Right kidney (tissue), 1 donor: ENCODE measurements at regions not wholly inside any gene's neighbourhood (a gene's known extent, or its start where the extent isn't known, plus 50 kb on each side); places are given as distances from the start of the nearest gene placed in this dataset.
"Not testable (repeated sequence)": the region's sequence is repeated elsewhere in the genome, so short reads cannot be mapped to it uniquely, and the experiment has no call there.

Source experiments
- DNase-seq: peaks from one replicate; pipeline ENCODE4 v3.0.0-alpha.2; 2016

DNA sequence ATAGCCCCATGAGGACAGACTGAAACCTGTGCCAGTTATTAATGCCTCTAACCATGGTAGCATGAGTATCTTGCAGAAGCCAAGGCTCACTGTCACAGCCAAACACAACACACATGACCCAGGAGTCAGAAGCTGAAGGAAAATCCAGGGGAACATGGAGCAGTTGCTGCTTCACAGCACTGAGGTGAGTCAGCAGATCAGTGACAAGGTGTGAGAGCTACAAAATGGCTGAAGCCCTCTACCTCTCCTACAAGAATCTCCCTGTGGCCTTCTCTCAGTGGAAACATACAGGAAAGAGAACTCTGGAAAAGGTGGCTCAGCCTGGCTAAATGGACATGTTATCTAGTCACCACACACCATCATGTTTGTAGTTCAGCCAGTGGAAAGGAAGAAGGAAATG is 93.5 kb downstream of the NAB1 start:
- DNase-seq: no peak

DNA sequence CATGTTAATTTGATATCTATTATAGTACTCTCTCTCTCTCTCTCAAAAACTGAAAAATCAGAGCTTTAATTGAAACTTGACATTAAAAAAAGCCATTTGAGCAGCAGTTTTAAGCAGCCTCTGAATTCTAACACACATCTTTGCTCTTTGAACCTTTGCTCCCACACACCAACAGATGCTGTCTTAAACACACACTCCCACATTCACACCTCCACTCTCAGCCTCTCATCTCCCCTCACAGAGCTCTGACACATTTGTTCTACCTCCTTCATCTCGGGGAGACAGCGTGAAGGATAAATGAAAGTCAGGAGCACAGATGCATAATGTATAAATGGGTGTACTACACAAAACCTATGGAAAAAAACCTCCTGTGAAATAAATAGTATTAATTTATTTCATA is 95.2 kb downstream of the NAB1 start:
- DNase-seq: no peak

DNA sequence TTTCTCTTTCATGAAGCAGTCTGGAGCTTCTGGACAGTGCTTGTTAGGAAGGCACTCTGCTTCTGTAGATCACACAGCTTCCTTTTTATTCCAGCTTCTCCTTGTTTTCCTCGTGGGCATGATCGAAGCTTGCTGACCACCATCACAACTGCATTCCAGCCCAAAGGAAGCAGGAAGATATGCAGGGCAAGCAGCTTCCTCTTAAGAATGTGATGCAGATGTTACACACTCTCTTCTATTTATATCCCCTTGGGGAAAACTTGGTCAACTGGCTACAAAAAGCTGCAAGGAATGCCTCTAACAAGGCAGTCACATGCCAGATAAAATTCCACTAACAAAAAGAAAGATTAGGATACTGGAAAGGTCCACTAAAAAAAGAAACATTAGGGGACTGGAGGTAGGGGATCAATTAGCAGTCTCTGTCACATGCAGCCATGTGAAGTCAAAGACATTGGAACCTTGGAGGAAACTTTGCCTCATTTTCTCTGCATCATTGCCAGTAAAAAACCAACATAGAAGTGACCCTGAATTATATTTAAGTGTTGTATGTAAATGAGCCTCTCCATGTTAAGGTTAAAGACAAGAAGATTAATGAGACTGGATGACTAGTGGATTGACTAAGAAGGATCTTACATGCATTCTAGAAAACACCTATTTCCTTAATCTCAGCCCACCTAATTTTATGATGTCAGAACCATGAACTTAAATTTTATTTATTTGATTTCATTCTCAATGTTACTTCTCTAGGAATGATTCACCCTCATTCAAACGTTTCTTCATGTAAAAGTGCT is 98.3 kb downstream of the NAB1 start:
- no peak for DNase-seq

DNA sequence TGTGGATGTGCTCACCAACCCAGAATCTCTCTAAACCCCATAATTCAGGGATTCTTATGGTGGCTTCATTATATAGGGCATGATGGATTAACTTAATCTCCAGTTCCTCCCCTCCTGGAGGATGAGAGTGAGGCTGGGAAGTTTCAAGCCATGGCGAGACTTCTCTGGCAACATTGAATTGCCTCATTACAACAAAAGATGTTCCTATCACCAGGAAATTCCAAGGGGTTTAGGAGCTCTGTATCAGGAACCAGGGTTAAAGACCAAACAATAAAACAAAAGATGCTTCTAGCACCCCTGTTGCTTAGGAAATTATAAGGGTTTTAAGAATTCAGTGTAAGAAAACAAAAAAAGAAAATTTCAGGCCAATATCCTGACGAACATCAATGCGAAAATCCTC is 100.1 kb downstream of the NAB1 start:
- no peak for DNase-seq

DNA sequence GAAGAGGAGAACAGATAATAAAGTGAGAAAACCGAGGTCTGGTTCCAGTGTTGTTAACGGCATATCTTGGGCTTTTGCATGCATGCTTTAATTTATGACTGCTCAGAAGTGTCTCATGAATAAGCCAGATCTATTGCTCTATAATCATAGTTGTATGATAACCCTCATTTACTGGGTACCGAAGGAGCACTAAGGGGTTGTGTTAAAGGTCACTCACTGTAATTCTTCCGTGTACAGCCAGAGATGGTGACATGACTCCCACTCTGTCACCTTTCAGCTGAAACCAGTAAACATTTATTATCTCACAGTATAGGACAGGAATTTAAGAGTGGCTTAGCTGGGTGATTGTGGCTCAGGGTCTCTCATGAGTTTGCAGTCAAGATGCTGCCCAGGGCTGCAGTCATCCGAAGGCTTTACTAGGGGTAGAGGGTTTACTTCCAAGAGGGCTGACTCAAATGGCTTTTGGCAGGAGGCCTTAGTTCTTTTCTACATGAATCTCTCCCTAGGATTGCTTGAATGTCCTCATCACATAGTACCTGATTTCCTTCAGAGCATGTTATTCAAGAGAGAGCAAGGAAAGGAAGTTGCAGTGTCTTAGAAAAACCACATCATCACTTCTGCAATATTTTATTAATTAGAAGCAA is 107.0 kb downstream of the NAB1 start:
- no peak for DNase-seq

DNA sequence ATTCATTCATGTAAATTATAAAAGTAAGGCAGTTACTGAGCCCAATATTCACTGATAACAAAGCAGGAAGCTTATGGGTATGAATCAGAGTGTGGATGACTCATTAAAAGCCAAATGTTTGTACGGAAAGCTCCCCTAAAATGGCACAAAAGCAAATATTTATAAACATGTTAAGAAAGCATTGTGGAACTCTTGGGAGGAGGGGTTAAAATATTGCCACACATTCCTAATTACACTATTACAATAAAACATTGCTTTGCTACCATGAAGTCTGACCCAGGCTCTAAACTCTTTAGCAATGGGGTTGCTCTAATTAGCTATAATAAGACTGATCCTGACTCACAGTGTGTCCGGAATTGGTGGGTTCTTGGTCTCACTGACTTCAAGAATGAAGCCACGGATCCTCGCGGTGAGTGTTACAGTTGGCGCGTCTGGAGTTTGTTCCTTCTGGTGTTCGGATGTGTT is 110.9 kb downstream of the NAB1 start:
- DNase-seq: no peak

DNA sequence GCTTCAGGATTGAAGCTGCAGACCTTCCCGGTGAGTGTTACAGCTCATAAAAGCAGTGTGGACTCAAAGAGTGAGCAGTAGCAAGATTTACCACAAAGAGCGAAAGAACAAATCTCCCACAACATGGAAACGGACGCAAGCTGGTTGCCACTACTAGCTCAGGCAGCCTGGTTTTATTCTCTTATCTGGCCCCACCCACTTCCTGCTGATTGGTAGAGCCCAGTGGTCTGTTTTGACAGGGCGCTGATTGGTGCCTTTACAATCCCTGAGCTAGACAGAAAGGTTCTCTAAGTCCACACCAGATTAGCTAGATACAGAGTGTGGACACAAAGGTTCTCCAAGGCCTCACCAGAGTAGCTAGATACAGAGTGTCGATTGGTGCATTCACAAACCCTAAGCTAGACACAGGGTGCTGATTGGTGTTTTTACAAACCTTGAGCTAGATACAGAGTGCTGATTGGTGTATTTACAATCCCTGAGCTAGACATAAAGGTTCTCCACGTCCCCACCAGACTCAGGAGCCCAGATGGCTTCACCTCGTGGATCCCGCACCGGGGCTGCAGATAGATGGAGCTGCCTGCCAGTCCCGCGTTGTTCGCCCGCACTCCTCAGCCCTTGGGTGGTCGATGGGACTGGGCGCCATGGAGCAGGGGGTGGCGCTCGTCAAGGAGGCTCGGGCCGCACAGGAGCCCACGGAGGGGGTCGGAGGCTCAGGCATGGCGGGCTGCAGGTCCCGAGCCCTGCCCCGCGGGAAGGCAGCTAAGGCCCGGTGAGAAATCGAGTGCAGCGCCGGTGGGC is 111.7 kb downstream of the NAB1 start:
- not testable (repeated sequence) for DNase-seq

DNA sequence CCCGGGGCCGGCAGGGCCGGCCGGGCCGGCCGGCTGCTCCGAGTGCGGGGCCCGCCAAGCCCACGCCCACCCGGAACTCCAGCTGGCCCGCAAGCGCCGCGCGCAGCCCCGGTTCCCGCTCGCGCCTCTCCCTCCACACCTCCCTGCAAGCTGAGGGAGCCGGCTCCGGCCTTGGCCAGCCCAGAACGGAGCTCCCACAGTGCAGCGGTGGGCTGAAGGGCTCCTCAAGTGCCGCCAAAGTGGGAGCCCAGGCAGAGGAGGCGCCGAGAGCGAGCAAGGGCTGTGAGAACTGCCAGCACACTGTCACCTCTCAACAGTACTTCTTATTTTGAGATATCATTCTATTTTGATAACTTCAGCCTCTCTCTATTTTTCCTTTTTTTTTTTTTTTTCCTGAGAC is 112.3 kb downstream of the NAB1 start:
- DNase-seq: peak; percentile 18

DNA sequence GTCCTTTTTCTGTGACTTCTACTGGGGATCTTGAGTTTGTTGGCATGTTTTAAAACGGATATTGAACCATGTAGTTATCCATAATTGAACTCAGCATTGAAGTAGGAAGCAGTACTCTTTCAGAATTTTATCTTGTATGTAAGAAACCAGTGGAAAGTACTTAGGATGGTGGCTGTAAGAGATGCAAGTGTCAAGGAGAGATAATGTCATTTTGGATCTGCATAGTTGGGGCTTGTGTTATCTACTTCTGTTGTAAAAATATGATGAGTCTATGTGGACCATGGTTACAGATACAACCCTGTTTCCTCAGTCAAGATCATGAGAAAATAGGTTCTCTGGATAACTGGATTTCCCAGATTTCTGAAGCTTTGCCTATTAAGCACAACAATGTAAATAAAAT is 113.7 kb downstream of the NAB1 start:
- DNase-seq: no peak

DNA sequence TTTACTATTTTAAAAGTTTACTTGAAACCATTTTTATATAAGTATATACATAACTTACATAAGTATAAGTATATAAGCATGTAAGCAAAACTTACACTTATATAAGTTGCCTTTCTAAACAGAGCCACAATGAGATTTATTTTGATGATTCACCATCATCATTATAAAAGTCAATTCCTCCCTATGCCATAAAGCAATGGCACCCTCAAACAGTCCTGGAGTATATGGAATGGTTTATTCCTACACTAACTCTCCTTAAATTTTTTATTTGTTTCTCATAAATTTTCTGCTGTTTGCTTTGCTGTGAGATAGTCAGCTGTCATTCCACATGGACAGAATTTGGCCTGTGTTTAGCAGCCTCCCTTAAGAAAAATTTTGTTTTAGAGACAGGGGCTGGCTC is 114.2 kb downstream of the NAB1 start:
- DNase-seq: no peak

DNA sequence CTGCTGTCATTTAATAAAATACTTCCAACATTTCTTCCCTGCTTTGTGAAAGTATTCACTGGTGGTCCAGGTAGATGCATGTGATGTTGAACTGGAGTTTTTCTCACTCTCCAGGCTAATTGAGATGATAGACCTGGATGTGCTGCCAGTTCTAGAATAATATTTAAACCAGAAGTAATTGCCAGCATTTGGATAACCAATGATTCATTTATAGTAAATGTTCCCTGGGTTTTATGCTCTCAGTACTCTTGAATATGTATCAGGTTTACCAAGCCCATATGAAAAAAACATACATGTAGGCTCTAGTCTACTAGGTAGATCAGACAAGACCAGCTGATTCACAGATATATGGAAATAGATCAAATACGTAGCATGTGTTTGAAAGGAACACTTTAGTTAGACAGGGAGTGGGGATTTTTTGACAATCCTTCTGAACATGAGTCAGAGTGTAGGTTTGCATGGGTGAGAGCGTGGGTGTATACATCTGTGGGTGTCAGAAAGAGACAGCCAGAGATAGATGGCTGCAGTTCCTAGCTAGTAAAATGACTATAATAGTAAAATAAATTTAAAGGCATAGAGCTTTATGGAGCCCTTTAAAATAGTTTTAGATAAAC is 115.1 kb downstream of the NAB1 start:
- DNase-seq: no peak

DNA sequence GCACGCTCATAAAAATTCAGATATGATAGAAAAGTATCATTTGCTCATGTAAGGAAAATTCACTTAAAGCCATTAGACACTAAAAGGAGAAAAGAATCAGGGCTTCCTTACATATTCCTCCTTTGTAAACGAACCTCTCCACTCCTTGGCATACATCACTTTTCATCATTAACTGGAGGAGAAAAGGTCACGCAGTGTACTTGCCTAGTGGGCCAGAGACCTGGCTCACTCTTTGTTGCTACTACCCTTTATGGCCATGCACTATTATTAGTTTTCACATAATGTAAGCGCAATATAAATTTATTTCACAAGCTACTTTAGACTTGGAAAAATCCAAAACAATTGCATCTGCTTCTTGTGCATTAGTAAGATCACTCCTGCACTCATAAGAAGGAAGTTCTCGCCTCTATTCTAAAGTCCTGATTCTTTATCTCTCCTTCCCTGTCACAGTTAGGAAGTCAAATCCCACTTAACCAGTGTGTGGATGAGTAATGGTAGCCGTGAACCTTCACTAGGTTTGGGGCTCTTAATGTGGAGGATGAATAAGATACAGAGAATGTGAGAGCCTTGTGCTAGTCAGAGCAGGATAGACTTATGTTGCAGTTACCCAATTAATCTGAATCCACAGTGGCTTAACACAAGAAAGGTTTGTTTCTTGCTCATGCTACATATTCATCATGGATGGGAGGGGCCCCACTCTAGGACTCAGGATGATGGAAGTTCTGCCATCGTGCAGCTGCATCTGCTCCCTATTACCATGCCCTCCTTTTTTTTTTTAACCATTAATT is 115.0 kb upstream of the GLS start:
- no peak for DNase-seq

DNA sequence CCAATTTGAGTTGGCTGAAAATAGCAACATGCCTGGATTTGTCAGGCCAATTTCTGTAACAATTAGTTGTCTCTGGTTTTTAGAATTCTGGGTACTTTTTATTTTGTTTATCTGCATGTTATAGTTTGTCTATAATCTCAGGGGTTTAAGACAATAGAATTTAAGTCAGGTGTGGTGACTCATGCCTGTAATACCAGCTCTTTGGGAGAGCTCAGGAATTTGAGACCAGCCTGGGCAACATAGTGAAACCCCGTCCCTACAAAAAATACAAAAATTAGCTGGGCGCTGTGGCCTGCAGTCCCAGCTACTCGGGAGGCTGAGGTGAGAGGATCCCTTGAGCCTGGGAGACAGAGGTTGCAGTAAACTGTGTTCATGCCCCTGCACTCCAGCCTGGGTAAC is 114.4 kb upstream of the GLS start:
- DNase-seq: no peak

DNA sequence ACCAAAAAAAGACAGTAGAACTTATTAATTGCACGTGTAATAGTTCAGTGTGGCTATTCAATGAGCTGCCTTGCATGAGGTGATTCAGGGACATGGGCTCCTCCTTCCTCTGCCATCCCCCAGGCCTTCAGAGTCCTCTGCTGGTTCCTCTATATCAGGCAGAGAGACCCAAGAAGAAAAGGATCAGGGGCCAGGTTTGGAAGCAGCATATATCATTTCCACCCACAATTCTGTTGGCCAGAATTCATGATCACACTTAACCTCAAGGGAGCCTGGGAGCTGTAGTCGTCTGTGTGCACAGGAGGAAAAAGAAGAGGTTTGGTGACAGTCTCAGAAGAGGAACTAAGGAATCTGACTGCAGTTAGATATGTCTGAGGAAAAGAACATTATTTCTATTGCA is 114.0 kb upstream of the GLS start:
- no peak for DNase-seq

DNA sequence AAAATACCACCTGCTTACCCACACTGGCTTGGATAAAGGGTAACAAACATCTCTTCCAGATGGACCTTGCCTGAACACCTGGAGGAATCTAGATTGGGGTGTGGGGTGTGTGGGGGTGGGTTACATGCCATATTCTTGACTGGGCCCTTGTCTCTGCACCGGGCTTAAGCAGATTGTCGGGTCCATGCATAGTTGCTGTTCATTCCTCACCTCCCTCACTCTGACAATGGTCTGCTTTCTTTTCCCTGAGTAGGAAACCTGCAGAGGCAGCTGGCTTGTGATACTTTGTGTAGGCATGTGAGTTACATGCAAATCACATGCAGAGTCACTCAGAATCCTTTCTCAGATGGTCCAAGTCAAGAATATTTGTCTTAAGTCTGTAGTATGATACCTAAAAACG is 112.8 kb upstream of the GLS start:
- DNase-seq: no peak

DNA sequence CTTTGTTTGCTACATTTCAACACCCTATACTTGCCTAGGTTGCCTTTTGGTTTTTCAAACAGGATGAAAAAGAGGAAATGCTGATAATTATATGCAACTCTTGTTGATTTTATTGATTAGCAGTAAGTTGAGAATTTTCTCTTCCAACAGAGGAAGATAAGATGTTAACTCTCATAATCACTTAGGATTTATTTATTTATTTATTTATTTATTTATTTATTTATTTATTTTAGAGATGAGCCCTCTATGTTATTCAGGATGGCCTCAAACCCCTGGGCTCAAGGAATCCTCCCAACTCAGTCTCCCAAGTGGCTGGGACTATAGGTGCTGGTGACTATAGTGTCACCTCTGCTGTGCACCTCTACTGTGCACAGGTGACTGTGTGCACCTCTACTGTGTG is 111.4 kb upstream of the GLS start:
- no peak for DNase-seq

DNA sequence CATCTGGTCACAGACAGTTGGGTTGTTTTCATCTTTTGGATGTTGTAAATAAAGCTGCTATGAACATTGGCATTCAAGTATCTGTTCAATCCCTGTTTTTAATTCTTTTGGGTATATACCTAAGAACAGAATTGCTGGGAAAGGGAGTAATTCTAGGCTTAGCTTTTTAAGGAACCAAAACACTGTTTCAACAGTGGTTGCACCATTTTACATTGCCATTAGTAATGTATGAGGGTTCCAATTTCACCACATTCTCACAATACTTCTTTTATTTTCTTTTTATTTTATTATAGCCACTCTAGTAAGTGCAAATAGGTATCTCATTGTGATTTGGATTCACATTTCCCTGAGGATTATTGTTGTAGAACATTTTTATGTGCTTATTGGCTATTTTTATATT is 108.9 kb upstream of the GLS start:
- no peak for DNase-seq

DNA sequence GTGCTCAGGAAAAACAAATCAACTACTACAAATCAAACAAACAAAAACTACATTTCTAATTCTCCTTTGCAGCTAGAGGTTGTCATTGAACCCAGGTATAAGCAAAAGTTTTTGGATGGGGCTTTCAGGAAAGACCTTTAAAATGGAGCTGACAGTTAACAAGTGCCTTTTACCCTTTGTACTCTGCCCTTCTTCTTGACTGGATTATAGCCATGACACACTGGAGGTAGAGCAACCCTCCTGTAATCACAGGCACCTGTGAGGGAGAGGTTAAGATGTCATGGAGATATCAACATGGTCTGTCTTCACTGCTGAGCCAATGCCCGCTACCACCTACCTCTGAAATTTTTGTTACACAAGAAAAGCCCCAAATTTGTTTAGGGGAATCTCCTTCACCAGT is 100.0 kb upstream of the GLS start:
- no peak for DNase-seq

DNA sequence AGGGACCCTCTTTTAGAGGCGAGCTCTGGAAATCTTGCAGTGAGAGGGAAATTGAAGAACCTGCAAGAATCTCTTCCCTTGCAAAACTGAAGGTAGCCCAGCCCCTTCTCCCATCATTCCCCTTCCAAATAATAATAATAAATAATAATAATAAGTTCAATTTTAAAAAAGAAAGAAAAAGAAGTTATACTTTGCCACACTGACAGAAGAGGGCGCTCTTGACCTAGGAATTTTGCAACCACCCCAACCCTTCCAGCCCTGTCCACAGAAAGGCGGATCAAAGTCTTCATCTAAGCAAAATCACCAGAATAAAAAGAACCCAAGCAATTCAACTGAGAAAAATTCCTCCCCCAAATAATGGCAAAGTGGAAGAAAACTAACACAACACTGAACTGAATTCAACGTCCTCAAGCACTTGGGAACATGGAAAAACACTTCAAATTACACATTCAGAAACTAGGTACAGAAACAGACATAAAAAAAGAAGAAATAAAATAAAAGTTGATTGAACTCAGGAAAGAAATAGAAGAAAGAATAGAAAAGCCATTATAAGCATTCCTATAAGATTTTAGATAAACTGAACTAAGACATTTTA is 98.9 kb upstream of the GLS start:
- no peak for DNase-seq

DNA sequence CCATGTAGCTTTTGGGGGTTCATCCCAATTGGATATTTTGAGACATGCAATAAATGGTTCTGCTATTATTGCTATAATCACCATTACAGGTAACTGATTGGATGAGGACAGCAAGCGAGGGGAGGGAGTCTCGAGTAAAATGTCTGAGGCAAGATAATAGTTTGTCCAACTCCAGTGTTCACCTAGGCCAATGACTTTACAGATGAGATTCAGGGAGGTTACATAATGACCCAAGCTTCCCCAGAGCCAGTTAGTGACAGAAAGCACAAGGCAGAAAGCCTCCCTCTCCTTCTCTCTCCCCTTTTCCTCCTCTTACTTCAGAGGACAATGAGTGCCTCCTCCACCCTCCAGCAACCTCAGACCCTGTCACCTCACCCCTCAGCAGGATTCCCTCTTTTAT is 98.4 kb upstream of the GLS start:
- no peak for DNase-seq

DNA sequence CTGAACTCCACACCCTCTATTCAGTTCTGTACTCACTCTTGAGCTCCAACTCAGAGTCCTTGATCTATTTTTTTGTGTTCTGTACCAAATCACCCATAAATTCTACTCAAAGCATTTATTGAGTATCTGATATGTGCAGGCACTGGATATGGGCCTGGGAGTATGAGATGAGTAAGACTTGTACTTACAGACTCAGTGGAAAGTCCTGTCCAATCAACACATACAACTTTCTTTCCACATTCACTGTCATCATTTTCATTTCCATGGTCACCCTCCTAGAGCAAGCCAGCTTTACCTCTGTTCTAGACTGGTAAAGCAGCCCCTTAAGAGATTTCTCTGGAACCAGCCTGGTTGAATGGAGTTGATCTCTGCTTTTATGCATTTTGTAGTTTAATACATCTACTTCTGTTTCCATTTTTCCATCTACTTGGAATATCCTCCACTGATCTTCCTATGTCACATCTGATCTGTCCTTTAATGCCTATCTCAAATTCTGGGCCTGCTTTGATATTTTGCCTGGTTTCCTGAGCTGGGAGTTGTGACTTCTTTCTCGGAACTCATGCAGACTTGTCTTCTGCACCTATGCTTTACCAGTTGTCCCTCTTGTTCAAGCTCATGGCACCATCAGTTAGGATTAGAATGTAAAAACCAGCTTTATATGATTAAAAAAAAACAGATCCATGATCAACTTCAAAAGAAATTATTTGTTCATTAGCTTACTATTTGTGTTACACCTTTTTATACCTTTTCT is 96.9 kb upstream of the GLS start:
- DNase-seq: no peak
